K562 (cell line): ENCODE measurements at regions not wholly inside any gene's neighbourhood (a gene's known extent, or its start where the extent isn't known, plus 50 kb on each side); places are given as distances from the start of the nearest gene placed in this dataset.

ENCODE experiments used
- ATAC-seq: fragments of 200-7000 bp; cut with Tn5 transposase; 3 replicates; pipeline ENCODE4 v1.9.1; 2020; ENCODE audit warnings: moderate library complexity
- BruUV-seq: library from RNA; stranded (reverse); fragments of 400-500 nt; replicated peaks from 2 replicates; lab custom pipeline; 2021; lab: Mats Ljungman, UMichigan
- CTCF ChIA-PET: fragments of 300-600 bp; formaldehyde crosslinking; extraction: SDS; loops from one replicate; lab custom pipeline; 2021; ENCODE audit warnings: low intra/inter-chr PET ratio; lab: Yijun Ruan, JAX
- POLR2A ChIA-PET: fragments of 300-600, 350-650 bp; sonication (Branson Sonifier 250); formaldehyde crosslinking; extraction: SDS; loops from one replicate; lab custom pipeline; 2021; ENCODE audit warnings: antibody characterized with exemption, inconsistent platforms; lab: Yijun Ruan, JAX
- DNase-seq, 4 experiments: peaks; one replicate each; pipeline versions ENCODE4 v3.0.0 to v3.0.0-alpha.2; 2011 to 2018; ENCODE audit warnings: low spot score in 3 of 4, mixed read lengths in 3 of 4; ENCODE audit errors: extremely low read depth in 1 of 4
- FAIRE-seq: peaks from 2 replicates; lab custom pipeline; 2011; peaks lifted over from hg19 to GRCh38; lab: Jason Lieb, UNC
- H2AFZ ChIP-seq: 2 replicates; pipeline ENCODE4 v1.6.0; 2011; ENCODE audit warnings: low read depth, low read length, control low read depth, inconsistent platforms
- H3K27ac ChIP-seq: fragments of 200-600 bp; 3 replicates; pipeline ENCODE4 v1.8.0; 2011; ENCODE audit warnings: low read depth, mild to moderate bottlenecking, control low read depth, inconsistent platforms, low read length, moderate library complexity, mixed read lengths; ENCODE audit errors: extremely low read depth
- H3K27me3 ChIP-seq, 2 experiments: fragments of 300-600 bp in 1 of 2; 2 replicates in 1 of 2; 3 replicates in 1 of 2; pipeline versions ENCODE4 v1.6.0 to v1.8.0; 2011; ENCODE audit warnings: inconsistent platforms in 2 of 2, low read length in 2 of 2, mild to moderate bottlenecking in 1 of 2, mixed read lengths in 1 of 2, moderate library complexity in 1 of 2; ENCODE audit not compliant: control insufficient read depth in 2 of 2, insufficient read depth in 2 of 2
- H3K36me3 ChIP-seq: fragments of 300-600 bp; 3 replicates; pipeline ENCODE4 v1.8.0; 2011; ENCODE audit warnings: mild to moderate bottlenecking, low read length, inconsistent platforms; ENCODE audit not compliant: control insufficient read depth, insufficient read depth
- H3K4me1 ChIP-seq, 2 experiments: fragments of 200-600 bp in 1 of 2; replicated peaks in 1 of 2; 2 replicates in 1 of 2; 3 replicates in 1 of 2; pipeline versions ENCODE4 v1.5.1 to v1.8.0; 2011; ENCODE audit warnings: inconsistent platforms in 2 of 2, low read length in 2 of 2, mild to moderate bottlenecking in 1 of 2, mixed read lengths in 1 of 2, moderate library complexity in 1 of 2; ENCODE audit not compliant: control insufficient read depth in 2 of 2, insufficient read depth in 2 of 2
- H3K4me2 ChIP-seq: 2 replicates; pipeline ENCODE4 v1.6.1; 2011; ENCODE audit warnings: low read length, control low read depth, inconsistent platforms, mixed read lengths; ENCODE audit not compliant: insufficient read depth
- H3K4me3 ChIP-seq: fragments of 200-600 bp; sonication (generic), shearing (Covaris generic); 2 replicates; pipeline ENCODE4 v1.5.1; 2016; ENCODE audit warnings: control low read depth, inconsistent platforms
- H3K79me2 ChIP-seq: fragments of 200-600 bp; 3 replicates; pipeline ENCODE4 v1.8.0; 2011; ENCODE audit warnings: low read length, inconsistent platforms; ENCODE audit not compliant: control insufficient read depth, insufficient read depth
- H3K9ac ChIP-seq, 2 experiments: 2 replicates each; pipeline versions ENCODE4 v1.6.0 to v1.6.1; 2011; ENCODE audit warnings: low read depth in 2 of 2, low read length in 2 of 2, control low read depth in 1 of 2, inconsistent platforms in 1 of 2, mild to moderate bottlenecking in 1 of 2, mixed read lengths in 1 of 2; ENCODE audit not compliant: insufficient read depth in 1 of 2
- H3K9me1 ChIP-seq: one replicate; pipeline ENCODE4 v1.6.0; 2011; ENCODE audit warnings: inconsistent platforms, mild to moderate bottlenecking, low read length, moderate library complexity; ENCODE audit not compliant: control insufficient read depth, insufficient read depth
- H3K9me3 ChIP-seq: replicated peaks from 2 replicates; pipeline ENCODE4 v1.5.1; 2011; ENCODE audit warnings: low read depth, low read length, inconsistent platforms; ENCODE audit not compliant: control insufficient read depth, insufficient read depth
- H4K20me1 ChIP-seq: replicated peaks from 2 replicates; pipeline ENCODE4 v1.6.1; 2011; ENCODE audit warnings: low read length, inconsistent platforms, mixed read lengths; ENCODE audit not compliant: control insufficient read depth, insufficient read depth
- BCOR ChIP-seq: fragments of 450-650 bp; IDR thresholded peaks from 2 replicates; pipeline ENCODE4 v1.6.1; 2016
- CUX1 ChIP-seq: fragments of 200-800 bp; sonication (Bioruptor generic); IDR thresholded peaks from 2 replicates; pipeline ENCODE4 v1.6.1; 2016; ENCODE audit warnings: missing genetic modification characterization, missing compliant biosample characterization
- HLTF ChIP-seq: fragments of 450-650 bp; IDR thresholded peaks from 2 replicates; pipeline ENCODE4 v1.6.1; 2016
- HNRNPK ChIP-seq: fragments of 200-400 bp; formaldehyde crosslinking; IDR thresholded peaks from one replicate; pipeline ENCODE4 v1.6.1; 2018; ENCODE audit warnings: mild to moderate bottlenecking, low read depth, low read length; ENCODE audit not compliant: poor library complexity, severe bottlenecking
- MAFG ChIP-seq: fragments of 450-650 bp; conservative IDR thresholded peaks from 2 replicates; pipeline ENCODE4 v1.6.1; 2016; ENCODE audit warnings: missing genetic modification characterization, missing compliant biosample characterization
- MCM2 ChIP-seq: fragments of 450-650 bp; IDR thresholded peaks from 2 replicates; pipeline ENCODE4 v1.6.1; 2017; ENCODE audit warnings: low read depth, mild to moderate bottlenecking
- NFE2 ChIP-seq: IDR thresholded peaks from 2 replicates; pipeline ENCODE4 v1.6.1; 2014; ENCODE audit warnings: antibody characterized with exemption, low read depth
- RBM25 ChIP-seq: fragments of 200-400 bp; formaldehyde crosslinking; IDR thresholded peaks from 2 replicates; pipeline ENCODE4 v1.6.1; 2018; ENCODE audit warnings: low read length, low read depth, moderate library complexity; ENCODE audit not compliant: severe bottlenecking
- ZBTB17 ChIP-seq: fragments of 450-650 bp; formaldehyde crosslinking; IDR thresholded peaks from 2 replicates; pipeline ENCODE4 v1.4.0; 2020; ENCODE audit warnings: mild to moderate bottlenecking
- ZNF274 ChIP-seq: IDR thresholded peaks from 2 replicates; pipeline ENCODE4 v1.6.1; 2011; ENCODE audit warnings: low read depth, mild to moderate bottlenecking, low read length, moderate library complexity, borderline replicate concordance
- ZNF79 ChIP-seq: fragments of 250-450 bp; sonication (Bioruptor Pico); IDR thresholded peaks from 2 replicates; pipeline ENCODE4 v1.4.0; 2020; ENCODE audit warnings: low read depth, mild to moderate bottlenecking, moderate library complexity
- WGBS: fragments of 100-300 bp; shearing (Covaris generic); methylation state at CpG from one replicate; pipeline ENCODE4 v1.1.6; 2016; ENCODE audit warnings: low coverage, mixed read lengths; ENCODE audit not compliant: insufficient coverage; ENCODE audit errors: missing lambda C conversion rate; 5-methylcytosine and 5-hydroxymethylcytosine counted together
- in situ Hi-C: fragments of 300-500 bp; cut with MboI; formaldehyde crosslinking; loops from 4 replicates; pipeline ENCODE4 v1.15.0; 2018; ENCODE audit warnings: inconsistent platforms, mixed read lengths
- intact Hi-C: fragments of 100-400 bp; cut with micrococcal nuclease; formaldehyde crosslinking; loops from 2 replicates; pipeline ENCODE4 v1.14.2; 2022

GRCh38 chr12:111163422-111163821 is 205.5 kb downstream of the PHETA1 start:
- no TSS peak for BruUV-seq
- H3K27ac ChIP-seq: no peak overlapping the region
- H3K27me3 ChIP-seq: peaks cover 5 to 69% of the 10 kb centered on the region in 2 experiments; a peak in 4 of 5 replicates
- H3K9ac ChIP-seq: no peak overlapping the region
- WGBS: 2% methylated on average over 4 of the region's 4 CpGs
- TF ChIP-seq MCM2 (no peak), NFE2 (0 out of 2 replicates have a peak, but pooled peaks have one; percentile 49), MAFG (peak; percentile 48; the same call in 1 of the 2 replicates), ZNF274 (no peak), HLTF (no peak), ZNF79 (CRISPR knock-in tag) (no peak), HNRNPK (no peak)
- FAIRE-seq (no peak), DNase-seq (no peak), ATAC-seq (no peak)
- in situ Hi-C loops: no loop called here
- H3K79me2 ChIP-seq: no peaks in the 10 kb centered on the region
- intact Hi-C loops: no loop called here
- peaks cover 16% of the 10 kb centered on the region; the same call in 1 of the 2 replicates for H4K20me1 ChIP-seq
- no peaks in the 10 kb centered on the region for H3K9me1 ChIP-seq
- H3K36me3 ChIP-seq: no peaks in the 10 kb centered on the region
- H3K9me3 ChIP-seq: no peaks in the 10 kb centered on the region
- H3K4me1 ChIP-seq: no peaks in the 10 kb centered on the region
- POLR2A ChIA-PET: no interaction called here
- CTCF ChIA-PET: no interaction called here
- no peak overlapping the region for H3K4me3 ChIP-seq
- no peak overlapping the region for H2AFZ ChIP-seq
- no peak overlapping the region for H3K4me2 ChIP-seq

- no peak for ATAC-seq
- Histone ChIP-seq H2AFZ (no peak overlapping the region), H3K27ac (no peak overlapping the region), H3K9me1 (no peaks in the 10 kb centered on the region), H3K27me3 (peaks cover 0 to 58% of the 10 kb centered on the region in 2 experiments; a peak in 4 of 5 replicates), H3K9ac (no peak overlapping the region; a peak in 1 of 4 replicates), H3K9me3 (no peaks in the 10 kb centered on the region), H3K36me3 (no peaks in the 10 kb centered on the region), H4K20me1 (0 out of 2 replicates have a peak, but pooled peaks cover 9% of the 10 kb centered on the region), H3K4me2 (no peak overlapping the region), H3K4me1 (no peaks in the 10 kb centered on the region), H3K79me2 (no peaks in the 10 kb centered on the region), H3K4me3 (no peak overlapping the region)
- CTCF ChIA-PET: no interaction called here
- no peak for FAIRE-seq
- TF ChIP-seq CUX1 (no peak), ZBTB17 (CRISPR knock-in tag) (no peak), BCOR (0 out of 2 replicates have a peak, but pooled peaks have one; percentile 32), RBM25 (peak; percentile 85)
- DNase-seq: no peak
- in situ Hi-C loops: no loop called here
- WGBS: 3% methylated on average over 7 of the region's 7 CpGs
- BruUV-seq: no TSS peak
- POLR2A ChIA-PET: no interaction called here
- intact Hi-C loops: no loop called here
Measured at GRCh38 chr12:111161898-111162297, 207.0 kb downstream of the PHETA1 start.
